HFFc6 (cell line): ENCODE measurements at regions not wholly inside any gene's neighbourhood (a gene's known extent, or its start where the extent isn't known, plus 50 kb on each side); places are given as distances from the start of the nearest gene placed in this dataset.

Experiments
- DNase-seq: peaks from one replicate; pipeline ENCODE4 v3.0.0-alpha.2; 2018
- H3K27ac Mint-ChIP-seq: 2 replicates; pipeline ENCODE4 v1.8.0; 2020; ENCODE audit warnings: mild to moderate bottlenecking, mixed read lengths
- H3K27me3 Mint-ChIP-seq: 2 replicates; pipeline ENCODE4 v1.8.0; 2021; ENCODE audit warnings: mild to moderate bottlenecking, moderate library complexity, mixed read lengths; ENCODE audit not compliant: insufficient read depth
- H3K36me3 Mint-ChIP-seq: 2 replicates; pipeline ENCODE4 v1.8.0; 2021; ENCODE audit warnings: low read depth, mixed read lengths
- H3K4me1 Mint-ChIP-seq: 2 replicates; pipeline ENCODE4 v1.8.0; 2020; ENCODE audit warnings: low read depth, mixed read lengths
- H3K4me3 Mint-ChIP-seq: 2 replicates; pipeline ENCODE4 v1.8.0; 2020; ENCODE audit warnings: mild to moderate bottlenecking, moderate library complexity, mixed read lengths
- H3K9me3 Mint-ChIP-seq: 2 replicates; pipeline ENCODE4 v1.8.0; 2020; ENCODE audit warnings: mild to moderate bottlenecking, mixed read lengths
- CTCF ChIP-seq: fragments of 200-600 bp; sonication (generic); IDR thresholded peaks from 2 replicates; pipeline ENCODE4 v1.5.0; 2021; ENCODE audit warnings: antibody characterized with exemption, mild to moderate bottlenecking

- Mint-ChIP-seq H3K9me3 (peaks cover 4% of the 10 kb centered on the region; the same call in 1 of the 2 replicates), H3K4me1 (peaks cover 24% of the 10 kb centered on the region), H3K36me3 (no peaks in the 10 kb centered on the region), H3K4me3 (no peak overlapping the region), H3K27ac (no peak overlapping the region), H3K27me3 (peaks cover 23% of the 10 kb centered on the region)
- no peak for TF ChIP-seq CTCF
- DNase-seq = no peak
Measured at GRCh38 chr4:3660928-3661515, 105.2 kb upstream of the ADRA2C start.

GRCh38 chr4:3660086-3660927, 105.9 kb upstream of the ADRA2C start:
- Mint-ChIP-seq H3K27ac (no peak overlapping the region), H3K4me3 (no peak overlapping the region), H3K36me3 (no peaks in the 10 kb centered on the region), H3K27me3 (peaks cover 21% of the 10 kb centered on the region), H3K4me1 (peaks cover 24% of the 10 kb centered on the region), H3K9me3 (no peaks in the 10 kb centered on the region)
- TF ChIP-seq CTCF = no peak
- no peak for DNase-seq

GRCh38 chr4:3659131-3659530, 107.1 kb upstream of the ADRA2C start:
- TF ChIP-seq CTCF = no peak
- peak overlapping the region; percentile 51; the same call in 1 of the 2 replicates for H3K4me3 Mint-ChIP-seq
- peak overlapping the region; percentile 93; the same call in 1 of the 2 replicates for H3K27ac Mint-ChIP-seq
- no peak for DNase-seq
- H3K36me3 Mint-ChIP-seq = no peaks in the 10 kb centered on the region
- no peaks in the 10 kb centered on the region for H3K9me3 Mint-ChIP-seq
- peaks cover 17% of the 10 kb centered on the region for H3K27me3 Mint-ChIP-seq
- H3K4me1 Mint-ChIP-seq = peaks cover 24% of the 10 kb centered on the region

- Mint-ChIP-seq H3K27me3 (peaks cover 21% of the 10 kb centered on the region), H3K27ac (peak overlapping the region; percentile 93), H3K9me3 (no peaks in the 10 kb centered on the region), H3K4me1 (peaks cover 24% of the 10 kb centered on the region), H3K4me3 (peak overlapping the region; percentile 51), H3K36me3 (no peaks in the 10 kb centered on the region)
- DNase-seq = no peak
- TF ChIP-seq CTCF = no peak
Measured at GRCh38 chr4:3658530-3658913, 107.7 kb upstream of the ADRA2C start.

GRCh38 chr4:3657902-3658529, 108.2 kb upstream of the ADRA2C start:
- peak; percentile 93 for DNase-seq
- Mint-ChIP-seq H3K27me3 (peaks cover 22% of the 10 kb centered on the region), H3K4me1 (peaks cover 24% of the 10 kb centered on the region), H3K36me3 (no peaks in the 10 kb centered on the region), H3K4me3 (peak overlapping the region; percentile 51), H3K27ac (peak overlapping the region; percentile 93), H3K9me3 (no peaks in the 10 kb centered on the region)
- TF ChIP-seq CTCF = peak; percentile 38; the same call in 1 of the 2 replicates
